Stimulated activated CD8-positive, alpha-beta memory T cell treated with anti-CD3 and anti-CD28 coated beads, Interleukin-4, amount 100 ng/mL, for 1 hour (primary cell): ENCODE measurements at regions not wholly inside any gene's neighbourhood (a gene's known extent, or its start where the extent isn't known, plus 50 kb on each side); places are given as distances from the start of the nearest gene placed in this dataset.
A peak's percentile ranks its signal among the peaks of the same experiment; 100 is the strongest.
"Not testable (repeated sequence)": the region's sequence is repeated elsewhere in the genome, so short reads cannot be mapped to it uniquely, and the experiment has no call there.

ENCODE experiments used
- DNase-seq, 2 donors: peaks; one replicate each; pipeline ENCODE4 v3.0.0-alpha.2; 2020; ENCODE audit warnings: low read depth in 2 of 2, low spot score in 1 of 2

- peak in 1 of 2 donors; percentile 15 for DNase-seq
These were observed 52.2 kb upstream of the MKI67 start for GRCh38 chr10:128178302-128178958.

- no peak for DNase-seq
These were observed 54.6 kb upstream of the MKI67 start for GRCh38 chr10:128180843-128181242.

GRCh38 chr10:128185627-128186026 lies 59.4 kb upstream of the MKI67 start:
- DNase-seq, result no peak

GRCh38 chr10:128186959-128187787 lies 61.0 kb upstream of the MKI67 start:
- DNase-seq, result no peak

- DNase-seq, result no peak
These were observed 61.6 kb upstream of the MKI67 start for GRCh38 chr10:128187788-128188185.

- no peak for DNase-seq
These were observed 63.0 kb upstream of the MKI67 start for GRCh38 chr10:128189176-128189575.

GRCh38 chr10:128191847-128192246 lies 65.6 kb upstream of the MKI67 start:
- no peak for DNase-seq

- DNase-seq, result not testable (repeated sequence)
These were observed 75.6 kb upstream of the MKI67 start for GRCh38 chr10:128201826-128202225.

GRCh38 chr10:128203028-128203427 lies 76.8 kb upstream of the MKI67 start:
- DNase-seq, result no peak

GRCh38 chr10:128205591-128205990 lies 79.4 kb upstream of the MKI67 start:
- not testable (repeated sequence) for DNase-seq

GRCh38 chr10:128206676-128207075 lies 80.5 kb upstream of the MKI67 start:
- DNase-seq, result no peak

- DNase-seq, result no peak
These were observed 83.6 kb upstream of the MKI67 start for GRCh38 chr10:128209862-128210214.

GRCh38 chr10:128210215-128211063 lies 84.2 kb upstream of the MKI67 start:
- peak; percentile 46 to 57 for DNase-seq

GRCh38 chr10:128211064-128211504 lies 84.9 kb upstream of the MKI67 start:
- DNase-seq, result no peak

- DNase-seq, result peak; percentile 50 to 68
These were observed 85.9 kb upstream of the MKI67 start for GRCh38 chr10:128211953-128212727.

- no peak for DNase-seq
These were observed 86.9 kb upstream of the MKI67 start for GRCh38 chr10:128213156-128213555.

- no peak for DNase-seq
These were observed 89.5 kb upstream of the MKI67 start for GRCh38 chr10:128215733-128216132.

- DNase-seq, result no peak
These were observed 90.9 kb upstream of the MKI67 start for GRCh38 chr10:128217136-128217535.

- no peak for DNase-seq
These were observed 91.9 kb upstream of the MKI67 start for GRCh38 chr10:128218161-128218560.

- no peak for DNase-seq
These were observed 93.1 kb upstream of the MKI67 start for GRCh38 chr10:128219295-128219694.

- no peak for DNase-seq
These were observed 93.8 kb upstream of the MKI67 start for GRCh38 chr10:128220021-128220420.
